ENCODE measurements at regions not wholly inside any gene's neighbourhood (a gene's known extent, or its start where the extent isn't known, plus 50 kb on each side); places are given as distances from the start of the nearest gene placed in this dataset.

- no peak for TF ChIP-seq EP300 (IDR thresholded peaks at IDR 0.05; ENCODE audit: borderline replicate concordance)
- TF ChIP-seq TAF1 (IDR thresholded peaks at IDR 0.05; ENCODE audit: low read depth) = no peak
- no peak for TF ChIP-seq RAD21 (IDR thresholded peaks at IDR 0.05; ENCODE audit: low read depth)
- no peak for TF ChIP-seq TCF12 (IDR thresholded peaks at IDR 0.05; ENCODE audit: low read depth)
- no peak for TF ChIP-seq FOXM1 (IDR thresholded peaks at IDR 0.05; ENCODE audit: borderline replicate concordance, low read depth)
- no peak for TF ChIP-seq CEBPB (IDR thresholded peaks at IDR 0.05)
- no peak for TF ChIP-seq MAX (IDR thresholded peaks at IDR 0.05)
- no peak for TF ChIP-seq ZBTB7A (IDR thresholded peaks at IDR 0.05; ENCODE audit: low read depth)
- TF ChIP-seq NFIC (IDR thresholded peaks at IDR 0.05) = no peak
- no peak for TF ChIP-seq YY1 (IDR thresholded peaks at IDR 0.05; ENCODE audit: low read depth)
- no peak for TF ChIP-seq TEAD4 (IDR thresholded peaks at IDR 0.05)
Observed at GRCh38 chr22:45064313-45065278, 54.8 kb upstream of the PHF21B start.

Measured in Ishikawa (cell line).